DND-41 (cell line): ENCODE measurements at regions not wholly inside any gene's neighbourhood (a gene's known extent, or its start where the extent isn't known, plus 50 kb on each side); places are given as distances from the start of the nearest gene placed in this dataset.

ENCODE experiments used
- CTCF ChIP-seq: IDR thresholded peaks from 2 replicates; pipeline ENCODE4 v1.5.1; 2012; ENCODE audit warnings: borderline replicate concordance, low read length, moderate library complexity, mild to moderate bottlenecking; ENCODE audit not compliant: poor library complexity, severe bottlenecking; ENCODE audit errors: extremely low read depth
- EZH2 ChIP-seq: IDR thresholded peaks from 3 replicates; pipeline ENCODE4 v1.6.1; 2012; ENCODE audit warnings: borderline replicate concordance, low read depth, mild to moderate bottlenecking, moderate library complexity, low read length, inconsistent platforms; ENCODE audit not compliant: severe bottlenecking

GRCh38 chr3:164673738-164674137, 404.6 kb downstream of the SI start:
- TF ChIP-seq CTCF (no peak), EZH2 (no peak)
